PC-3 (cell line): ENCODE measurements at regions not wholly inside any gene's neighbourhood (a gene's known extent, or its start where the extent isn't known, plus 50 kb on each side); places are given as distances from the start of the nearest gene placed in this dataset.

Source experiments
- EZH2 ChIP-seq: fragments of 300-600 bp; sonication (generic); IDR thresholded peaks from one replicate; pipeline ENCODE4 v1.6.1; 2017; ENCODE audit warnings: antibody characterized with exemption, mild to moderate bottlenecking, low read length; ENCODE audit not compliant: unreplicated experiment
- TF ChIP-seq, protein P1 (sequence below): fragments of 300-600 bp; sonication (generic); conservative IDR thresholded peaks from 2 replicates; pipeline ENCODE4 v1.5.1; 2017; ENCODE audit warnings: antibody characterized with exemption, low read depth, mild to moderate bottlenecking, low read length

DNA sequence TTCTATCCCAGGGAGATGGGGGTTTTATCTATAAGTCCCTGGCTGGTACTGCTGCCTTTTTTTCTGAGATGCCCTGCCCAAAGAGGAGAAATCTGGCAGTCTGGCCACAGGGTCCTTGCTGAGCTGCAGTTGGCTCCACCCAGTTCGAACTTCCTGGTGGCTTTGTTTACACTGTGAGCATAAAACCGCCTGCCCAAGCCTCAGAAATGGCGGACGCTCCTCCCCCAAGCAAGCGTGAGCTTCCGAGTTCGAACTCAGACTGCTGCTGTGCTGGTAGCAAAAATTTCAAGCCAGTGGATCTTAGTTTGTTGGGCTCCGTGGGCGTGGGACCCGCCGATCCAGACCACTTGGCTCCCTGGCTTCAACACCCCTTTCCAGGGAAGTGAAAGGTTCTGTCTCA lies 126.8 kb upstream of the SUCLG2 start:
- TF ChIP-seq, protein P1, sequence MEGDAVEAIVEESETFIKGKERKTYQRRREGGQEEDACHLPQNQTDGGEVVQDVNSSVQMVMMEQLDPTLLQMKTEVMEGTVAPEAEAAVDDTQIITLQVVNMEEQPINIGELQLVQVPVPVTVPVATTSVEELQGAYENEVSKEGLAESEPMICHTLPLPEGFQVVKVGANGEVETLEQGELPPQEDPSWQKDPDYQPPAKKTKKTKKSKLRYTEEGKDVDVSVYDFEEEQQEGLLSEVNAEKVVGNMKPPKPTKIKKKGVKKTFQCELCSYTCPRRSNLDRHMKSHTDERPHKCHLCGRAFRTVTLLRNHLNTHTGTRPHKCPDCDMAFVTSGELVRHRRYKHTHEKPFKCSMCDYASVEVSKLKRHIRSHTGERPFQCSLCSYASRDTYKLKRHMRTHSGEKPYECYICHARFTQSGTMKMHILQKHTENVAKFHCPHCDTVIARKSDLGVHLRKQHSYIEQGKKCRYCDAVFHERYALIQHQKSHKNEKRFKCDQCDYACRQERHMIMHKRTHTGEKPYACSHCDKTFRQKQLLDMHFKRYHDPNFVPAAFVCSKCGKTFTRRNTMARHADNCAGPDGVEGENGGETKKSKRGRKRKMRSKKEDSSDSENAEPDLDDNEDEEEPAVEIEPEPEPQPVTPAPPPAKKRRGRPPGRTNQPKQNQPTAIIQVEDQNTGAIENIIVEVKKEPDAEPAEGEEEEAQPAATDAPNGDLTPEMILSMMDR: no peak
- TF ChIP-seq EZH2: no peak
